ENCODE measurements at regions not wholly inside any gene's neighbourhood (a gene's known extent, or its start where the extent isn't known, plus 50 kb on each side); places are given as distances from the start of the nearest gene placed in this dataset.

DNA sequence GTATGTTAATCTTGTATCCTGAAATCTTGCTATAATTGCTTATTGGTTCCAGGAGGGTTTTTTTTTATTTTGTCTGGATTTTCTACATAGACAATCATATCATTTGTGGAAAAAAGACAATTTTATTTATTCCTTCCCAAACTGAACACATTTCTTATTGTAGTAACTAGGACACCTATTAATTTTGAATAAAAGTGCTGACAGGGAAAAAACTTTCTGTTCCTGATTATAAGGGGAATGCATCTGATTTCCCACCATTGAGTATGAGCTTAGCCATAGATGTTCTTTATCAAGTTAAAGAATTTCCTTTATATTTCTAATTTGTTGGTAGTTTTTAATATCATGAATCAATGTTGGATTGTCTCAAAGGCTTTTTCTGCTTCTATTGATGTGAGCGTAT is 460.7 kb upstream of the CNTN3 start:
- TF ChIP-seq CTCF (conservative IDR thresholded peaks at IDR 0.05; ENCODE audit: low read depth, low read length): no peak
- no peak overlapping the region for H3K4me3 ChIP-seq (ENCODE audit: low read length)
- DNase-seq (ENCODE audit: low read depth): no peak

DNA sequence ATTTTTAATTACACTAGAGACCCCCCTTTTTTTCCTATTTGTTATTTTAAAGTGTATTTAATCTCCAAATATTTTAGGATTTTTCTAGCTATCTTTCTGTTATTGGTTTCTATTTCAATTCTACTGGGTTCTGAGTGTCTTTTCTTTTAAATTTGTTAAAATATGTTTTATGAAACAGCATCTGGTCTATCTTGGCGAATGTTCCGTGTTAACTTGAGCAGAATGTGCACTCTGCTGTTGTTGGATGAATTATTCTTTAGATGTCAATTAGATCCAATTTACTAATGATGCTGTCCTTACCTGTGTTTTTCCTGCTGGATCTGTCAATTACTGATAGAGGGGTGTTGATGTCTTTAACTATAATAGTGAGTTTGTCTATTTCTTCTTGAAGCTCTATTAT is 462.0 kb upstream of the CNTN3 start:
- no peak for TF ChIP-seq CTCF (conservative IDR thresholded peaks at IDR 0.05; ENCODE audit: low read depth, low read length)
- no peak overlapping the region for H3K4me3 ChIP-seq (ENCODE audit: low read length)
- DNase-seq (ENCODE audit: low read depth): no peak

DNA sequence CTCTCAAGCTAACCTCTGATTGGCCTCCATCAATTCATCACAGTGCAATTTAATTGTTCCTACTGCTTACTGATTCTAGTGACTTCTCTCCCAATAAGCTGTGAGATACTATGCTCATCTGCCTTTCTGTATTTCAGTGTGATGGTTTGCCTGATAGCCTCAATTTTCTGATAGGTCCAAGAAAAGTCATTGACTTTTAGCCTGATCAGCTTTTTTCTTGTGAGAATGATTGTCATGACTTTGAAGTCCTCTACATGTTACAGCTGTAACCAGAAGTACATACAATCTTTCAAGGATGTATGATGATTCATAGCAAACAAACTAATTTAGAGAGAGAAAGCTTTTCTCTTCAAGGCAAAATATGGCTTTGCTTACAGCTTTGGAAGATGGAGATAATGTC is 463.8 kb upstream of the CNTN3 start:
- no peak for TF ChIP-seq CTCF (conservative IDR thresholded peaks at IDR 0.05; ENCODE audit: low read depth, low read length)
- H3K4me3 ChIP-seq (ENCODE audit: low read length): no peak overlapping the region
- DNase-seq (ENCODE audit: low read depth): no peak

GRCh38 chr3:75082845-75083244 is 468.4 kb upstream of the CNTN3 start:
- no peak for DNase-seq (ENCODE audit: low read depth)
- TF ChIP-seq CTCF (conservative IDR thresholded peaks at IDR 0.05; ENCODE audit: low read depth, low read length): no peak

GRCh38 chr3:75089841-75090240 is 475.4 kb upstream of the CNTN3 start:
- no peak for DNase-seq (ENCODE audit: low read depth)
- no peak for TF ChIP-seq CTCF (conservative IDR thresholded peaks at IDR 0.05; ENCODE audit: low read depth, low read length)
- no peak overlapping the region for H3K4me3 ChIP-seq (ENCODE audit: low read length)

More at GRCh38 chr3:75082845-75083244, 468.4 kb upstream of the CNTN3 start:
- no peak overlapping the region for H3K4me3 ChIP-seq (ENCODE audit: low read length)

GRCh38 chr3:75101329-75102147 is 487.1 kb upstream of the CNTN3 start:
- no peak for TF ChIP-seq CTCF (conservative IDR thresholded peaks at IDR 0.05; ENCODE audit: low read depth, low read length)
- no peak overlapping the region for H3K4me3 ChIP-seq (ENCODE audit: low read length)
- DNase-seq (ENCODE audit: low read depth): no peak

DNA sequence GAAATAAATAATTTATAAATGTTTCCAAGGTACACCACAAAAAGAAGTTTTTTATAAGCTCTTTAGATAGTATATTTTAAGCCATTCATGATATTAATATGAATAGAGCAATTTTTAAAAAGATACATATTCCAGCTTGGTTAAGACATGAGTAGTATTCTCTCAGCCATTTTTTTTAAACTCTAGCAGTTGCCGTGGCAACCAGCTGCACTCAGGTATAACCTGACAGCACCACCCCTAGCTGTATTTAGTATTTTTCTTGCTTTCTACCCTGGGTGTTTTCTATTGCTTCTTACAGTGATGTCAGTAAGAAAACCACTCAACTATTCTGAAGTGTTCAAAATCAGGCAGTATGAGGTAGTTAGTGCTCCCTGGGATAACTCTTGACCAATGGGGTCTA is 496.3 kb upstream of the CNTN3 start:
- TF ChIP-seq CTCF (conservative IDR thresholded peaks at IDR 0.05; ENCODE audit: low read depth, low read length): no peak
- DNase-seq (ENCODE audit: low read depth): no peak
- no peak overlapping the region for H3K4me3 ChIP-seq (ENCODE audit: low read length)

All from retinal pigment epithelial cell (primary cell).